GM18499 (cell line): ENCODE measurements at regions not wholly inside any gene's neighbourhood (a gene's known extent, or its start where the extent isn't known, plus 50 kb on each side); places are given as distances from the start of the nearest gene placed in this dataset.

Experiments used
- ATAC-seq: cut with Tn5 transposase; IDR thresholded peaks from one replicate; pipeline ENCODE4 v1.9.1; 2021; ENCODE audit warnings: moderate number of reproducible peaks; ENCODE audit not compliant: insufficient read depth, unreplicated experiment

- ATAC-seq: no peak
Observed at GRCh38 chr3:59271971-59272370, 222.1 kb upstream of the CFAP20DC start.

DNA sequence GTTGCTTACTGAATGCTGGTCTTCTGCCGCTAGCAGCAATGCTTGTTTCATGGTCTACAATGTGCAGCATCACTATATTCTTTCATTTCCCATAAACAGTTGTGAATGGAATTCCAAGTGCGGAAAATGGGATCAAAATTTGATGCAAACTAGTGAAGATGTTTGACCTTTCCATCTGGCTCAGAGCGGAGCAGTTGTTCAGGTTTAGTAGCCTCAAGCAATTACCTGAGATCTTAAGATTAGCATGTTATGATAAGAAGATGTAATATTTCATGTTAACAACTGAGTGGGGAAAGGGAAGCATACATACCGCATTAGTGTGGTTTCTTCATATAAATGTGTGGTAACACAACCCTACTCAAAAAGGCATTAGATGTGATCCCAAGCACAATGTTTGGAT is 221.1 kb upstream of the CFAP20DC start:
- ATAC-seq: no peak

DNA sequence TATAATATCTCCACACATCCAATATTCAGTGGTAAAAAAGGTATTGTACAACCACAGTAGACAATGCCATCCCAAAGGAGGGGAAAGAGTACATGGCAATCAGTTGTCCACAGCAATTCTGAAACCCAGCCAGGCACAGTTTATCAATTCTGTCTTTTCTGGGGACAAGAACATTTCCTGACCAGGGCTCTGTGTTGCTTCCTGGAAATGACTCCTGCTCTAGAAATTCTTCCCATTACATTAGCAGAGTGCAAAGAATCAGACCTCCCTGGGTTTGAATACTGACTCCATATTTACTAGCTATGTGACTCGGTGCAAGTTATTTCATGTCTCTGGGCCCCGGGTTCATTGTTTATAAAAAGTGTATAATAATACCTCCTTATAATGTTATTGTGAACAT is 220.4 kb upstream of the CFAP20DC start:
- no peak for ATAC-seq

DNA sequence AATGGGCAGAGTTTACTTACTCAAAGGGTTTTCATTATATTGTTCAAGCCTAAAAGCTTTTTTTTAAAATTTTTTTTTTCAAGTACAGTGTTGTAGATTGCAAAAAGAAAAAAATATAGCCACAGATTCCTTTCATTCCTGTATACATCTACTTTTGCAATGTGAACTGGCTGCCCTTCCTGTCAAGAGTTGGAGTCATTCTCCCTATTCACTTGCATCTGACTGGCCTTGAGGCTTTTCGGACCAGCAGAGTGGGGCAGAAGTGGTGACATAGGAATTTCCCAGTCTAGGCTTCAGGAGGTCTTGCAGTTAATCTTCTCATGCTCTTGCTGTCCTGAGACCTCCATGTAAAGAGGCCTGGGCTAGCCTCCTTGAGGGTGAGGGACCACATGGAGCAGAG is 218.3 kb upstream of the CFAP20DC start:
- no peak for ATAC-seq

DNA sequence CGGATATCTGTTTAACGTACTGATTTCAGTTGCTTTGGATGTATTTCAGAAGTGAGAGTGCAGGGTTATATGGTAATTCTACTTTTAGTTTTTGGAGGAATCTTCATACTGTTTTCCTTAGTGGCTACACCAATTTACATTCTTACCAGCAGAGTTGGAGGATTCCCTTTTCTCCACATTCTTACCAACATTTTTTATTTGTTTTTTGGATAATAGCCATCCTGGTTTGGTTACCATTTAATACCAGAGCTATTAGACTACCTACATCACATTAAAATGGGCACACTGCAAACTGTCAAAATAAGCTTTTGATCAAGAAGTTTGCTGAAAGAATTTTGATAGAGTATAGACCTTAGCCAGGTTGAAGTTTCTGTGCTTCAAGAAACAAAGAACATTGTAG is 217.2 kb upstream of the CFAP20DC start:
- ATAC-seq: no peak

GRCh38 chr3:59266551-59266950 is 216.7 kb upstream of the CFAP20DC start:
- no peak for ATAC-seq

DNA sequence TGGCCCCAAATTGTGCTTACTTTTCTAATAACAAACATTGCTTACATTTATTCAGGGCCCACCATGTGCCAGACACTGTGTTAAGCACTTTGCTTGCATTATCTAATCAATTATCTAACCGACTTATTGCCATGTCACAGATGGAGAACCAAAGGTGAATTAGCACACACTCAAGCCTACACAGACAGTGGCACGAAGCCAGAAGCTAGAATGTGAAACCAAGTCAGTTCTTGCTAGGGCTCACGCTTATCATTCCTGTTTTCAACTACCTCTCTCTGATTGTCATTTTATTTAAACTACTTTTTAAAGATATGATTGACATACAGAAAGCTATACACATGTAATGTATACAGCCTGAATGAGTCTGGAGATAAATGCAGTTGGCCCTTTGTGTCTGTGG is 215.7 kb upstream of the CFAP20DC start:
- ATAC-seq: no peak

- ATAC-seq: no peak
Observed at GRCh38 chr3:59264366-59264765, 214.5 kb upstream of the CFAP20DC start.

- ATAC-seq: no peak
Observed at GRCh38 chr3:59263152-59263551, 213.3 kb upstream of the CFAP20DC start.

DNA sequence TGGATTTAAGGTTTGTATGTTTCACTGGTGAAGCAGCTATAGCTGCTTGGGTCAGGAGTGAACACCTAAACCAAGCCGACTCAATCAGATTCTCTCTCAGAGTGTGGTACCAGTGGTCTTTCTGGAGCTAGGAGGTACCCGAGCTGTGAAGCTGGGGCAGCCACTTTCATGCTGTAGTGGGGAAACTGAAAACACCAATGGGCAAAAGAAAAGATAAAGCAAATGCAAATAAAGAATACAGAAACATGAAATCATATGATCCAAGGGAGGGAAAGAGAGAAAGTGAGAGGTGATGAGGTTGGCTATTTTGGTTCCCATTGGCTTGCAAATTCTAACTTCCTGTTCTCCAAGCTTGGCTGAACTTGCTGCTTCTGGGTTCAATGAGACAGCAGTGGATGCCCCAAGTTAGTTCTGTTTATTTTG is 212.3 kb upstream of the CFAP20DC start:
- ATAC-seq: peak; percentile 65

GRCh38 chr3:59261009-59261408 is 211.2 kb upstream of the CFAP20DC start:
- ATAC-seq: no peak

DNA sequence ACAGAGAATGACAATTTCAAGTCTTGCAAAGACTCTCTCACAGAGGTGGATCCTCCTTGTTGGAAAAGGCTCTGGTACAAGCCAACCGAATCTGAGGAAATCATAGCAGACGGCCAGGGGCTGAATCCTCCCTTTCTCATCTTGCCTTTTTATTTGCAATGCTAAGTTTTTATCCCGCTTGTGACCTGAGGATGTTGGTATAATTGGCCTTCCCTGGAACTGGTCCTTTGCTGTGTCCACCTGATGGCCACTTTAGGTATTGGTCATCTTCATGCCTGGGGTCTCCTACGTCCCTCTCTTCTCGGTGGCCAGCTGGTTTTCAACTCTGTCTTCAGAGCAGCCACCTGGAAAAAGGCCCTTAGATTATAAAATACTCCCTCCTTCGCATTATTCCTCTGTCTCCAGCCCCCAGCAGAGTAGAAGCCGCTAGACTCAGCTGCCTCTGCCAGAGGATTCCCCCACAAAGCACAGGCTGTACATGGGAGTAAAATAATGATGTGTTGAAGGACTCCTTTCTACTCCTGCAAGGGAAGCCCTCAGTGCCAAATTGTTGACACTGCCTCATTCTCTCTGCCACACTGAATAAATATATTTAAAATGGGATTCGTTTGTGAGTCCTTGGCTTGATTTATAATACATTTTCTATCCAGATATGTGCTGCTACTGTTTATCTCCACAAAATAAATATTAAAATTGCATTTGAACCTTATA is 208.9 kb upstream of the CFAP20DC start:
- ATAC-seq: no peak

DNA sequence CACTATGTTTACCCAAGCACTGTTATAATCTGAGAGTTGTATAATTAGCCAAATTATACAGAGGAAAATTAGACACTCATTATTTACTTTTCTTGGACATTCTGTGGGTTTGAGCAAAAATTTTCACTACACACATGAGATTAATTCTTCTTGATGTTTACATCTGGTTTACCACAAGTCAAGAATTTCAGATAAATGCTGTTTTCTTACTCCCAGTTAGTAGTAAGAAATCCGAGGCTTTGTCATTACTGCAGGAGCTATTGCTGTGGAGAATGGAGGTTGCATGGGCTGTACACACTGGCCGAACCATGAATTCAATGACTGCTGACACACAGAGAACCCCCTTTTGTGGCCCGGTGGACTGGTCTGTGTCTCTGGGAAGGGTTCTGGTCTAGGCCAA is 207.7 kb upstream of the CFAP20DC start:
- ATAC-seq: no peak

GRCh38 chr3:59256230-59256629 is 206.4 kb upstream of the CFAP20DC start:
- no peak for ATAC-seq

GRCh38 chr3:59254976-59255375 is 205.2 kb upstream of the CFAP20DC start:
- ATAC-seq: no peak

DNA sequence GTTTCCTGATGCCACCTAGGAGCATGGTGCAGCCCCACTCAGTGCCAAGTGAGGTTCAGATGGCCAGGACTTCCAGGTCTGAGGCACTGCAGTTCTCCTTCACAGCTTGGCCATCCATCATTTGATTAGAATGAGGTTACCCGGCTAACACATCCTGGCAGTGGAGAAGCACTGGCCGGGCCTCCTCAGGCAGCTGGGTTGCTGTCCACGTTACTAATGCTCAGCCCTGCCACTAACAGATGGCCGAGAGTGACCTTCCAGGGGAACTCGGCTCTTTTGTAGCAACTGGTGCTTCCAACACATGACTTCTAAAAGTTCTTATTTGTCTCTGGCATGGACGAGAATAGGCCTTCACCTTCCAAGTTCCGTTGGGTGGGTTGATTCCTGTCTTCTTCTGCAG is 204.6 kb upstream of the CFAP20DC start:
- no peak for ATAC-seq

DNA sequence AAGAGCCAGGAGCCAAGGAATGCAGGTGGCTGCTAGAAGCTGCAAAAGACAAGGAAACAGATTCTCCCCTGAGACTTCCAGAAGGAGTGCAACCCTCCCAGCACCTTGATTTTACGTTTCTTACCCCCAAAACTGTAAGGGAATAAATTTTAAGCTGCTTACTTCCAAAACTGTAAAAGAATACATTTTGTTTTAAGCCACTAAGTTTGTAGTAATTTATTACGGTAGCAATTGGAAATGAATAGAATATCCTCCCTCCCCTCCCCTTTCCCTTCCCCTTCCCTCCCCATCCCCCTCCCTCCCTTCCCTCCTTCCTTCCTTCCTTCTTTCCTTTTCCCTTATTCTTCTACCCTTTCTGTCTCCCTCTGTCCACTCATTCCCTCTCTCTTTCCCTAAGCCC is 203.7 kb upstream of the CFAP20DC start:
- ATAC-seq: no peak

DNA sequence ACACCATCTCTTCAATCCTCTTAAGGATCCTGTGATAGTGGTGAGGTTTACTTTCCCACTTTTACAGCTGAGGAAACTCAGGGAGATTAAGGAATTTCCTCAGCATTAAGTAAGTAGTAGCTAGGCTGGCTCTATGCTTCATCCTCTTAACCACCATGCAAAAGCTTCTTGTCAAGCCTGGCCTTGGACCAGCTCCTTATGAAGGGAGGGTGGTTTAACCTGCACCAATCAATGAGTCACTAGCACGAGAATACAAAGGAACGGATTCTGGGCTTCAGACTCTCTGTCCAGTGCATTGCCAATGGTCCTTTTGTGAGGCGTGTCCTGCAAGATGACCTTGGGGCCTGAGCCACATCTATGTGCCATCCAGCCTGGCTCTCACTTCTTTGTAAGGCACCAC is 202.0 kb upstream of the CFAP20DC start:
- no peak for ATAC-seq

DNA sequence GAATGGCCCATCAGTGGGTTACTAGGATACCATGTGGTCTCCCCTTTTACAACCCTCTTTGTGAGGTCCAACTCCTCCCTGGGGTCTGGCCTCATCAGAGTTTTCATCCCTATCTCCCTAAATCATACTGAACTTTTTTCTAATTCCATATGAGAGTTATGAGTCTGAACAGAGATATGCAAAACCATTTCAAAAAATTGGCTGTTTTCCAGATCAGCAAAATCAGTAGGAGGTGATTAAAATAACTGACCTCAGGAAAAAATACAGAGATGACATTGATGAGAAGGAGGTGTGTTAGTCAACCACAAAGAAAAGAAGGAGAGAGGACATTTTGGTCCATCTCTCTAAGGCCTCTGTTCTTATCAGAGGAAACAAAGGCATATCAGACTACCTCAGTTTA is 200.8 kb upstream of the CFAP20DC start:
- no peak for ATAC-seq

DNA sequence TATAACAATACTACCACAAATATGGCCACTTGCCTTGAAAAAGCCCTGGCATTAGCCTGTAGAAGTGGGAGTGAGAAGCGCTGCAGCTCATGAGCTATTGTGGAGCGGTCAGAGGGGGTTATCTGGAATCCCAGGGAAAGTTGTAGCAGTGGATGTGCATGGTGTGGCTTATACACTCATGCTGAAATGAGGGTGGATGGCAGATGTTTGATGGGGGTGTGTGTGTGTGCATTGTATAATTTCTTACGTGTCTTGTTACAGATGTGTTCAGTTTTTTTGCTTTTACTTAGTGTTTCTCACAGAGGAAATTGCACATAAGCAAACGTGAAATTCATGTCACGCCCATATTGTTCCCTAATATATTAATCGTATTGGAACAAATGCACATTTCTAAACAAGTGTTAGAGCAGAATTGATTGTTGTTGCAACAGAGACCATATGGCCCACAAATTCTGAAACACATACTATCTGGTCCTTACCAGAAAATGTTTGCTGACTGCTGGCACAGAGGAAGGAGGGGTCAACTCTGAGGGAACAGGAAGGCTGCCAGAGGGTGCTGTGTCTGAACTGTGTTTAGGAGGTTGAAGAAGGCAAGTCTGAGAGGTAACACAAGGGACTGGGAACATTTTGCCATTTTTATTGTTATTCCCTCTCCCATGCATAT is 200.0 kb upstream of the CFAP20DC start:
- no peak for ATAC-seq

DNA sequence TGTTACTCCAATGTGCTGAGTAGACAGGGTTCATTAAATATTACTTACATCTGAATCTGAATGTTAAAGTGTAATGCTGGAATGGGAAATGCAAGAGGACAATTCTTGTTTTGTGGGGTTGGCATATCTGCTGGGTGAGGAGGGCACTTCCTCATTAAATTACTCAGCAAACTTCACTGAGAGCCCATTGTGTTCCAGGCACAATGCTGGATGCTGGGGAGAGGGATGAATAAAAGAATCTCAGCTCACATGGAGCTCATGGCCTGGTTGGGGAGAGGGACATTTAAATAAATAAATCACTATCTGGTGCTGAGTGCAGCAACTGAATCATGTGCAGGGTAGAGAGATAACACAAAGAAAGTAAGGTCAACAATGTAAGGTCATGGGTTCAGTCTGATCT is 199.2 kb upstream of the CFAP20DC start:
- no peak for ATAC-seq

DNA sequence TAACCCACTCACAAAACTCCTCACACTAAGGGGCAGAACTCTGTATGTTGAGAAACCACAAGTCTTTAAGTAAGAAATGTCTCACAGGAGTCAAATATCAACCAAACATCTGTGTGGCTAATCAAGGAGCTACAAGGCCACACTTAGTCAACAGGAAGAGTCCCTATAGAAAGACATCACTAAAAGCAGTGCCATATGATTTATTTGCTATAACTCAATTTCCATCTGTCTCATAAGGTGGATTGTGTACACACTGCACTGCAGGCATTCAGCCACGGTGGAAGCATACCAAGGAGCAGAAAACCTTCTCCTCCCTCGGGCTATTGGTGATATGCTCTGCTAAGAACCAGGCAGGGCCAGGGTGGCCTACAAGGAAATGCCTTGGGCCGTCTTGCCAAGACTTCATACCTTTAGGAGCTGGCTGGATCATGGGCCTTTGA is 197.6 kb upstream of the CFAP20DC start:
- no peak for ATAC-seq
